GM12878 (cell line): ENCODE measurements at regions not wholly inside any gene's neighbourhood (a gene's known extent, or its start where the extent isn't known, plus 50 kb on each side); places are given as distances from the start of the nearest gene placed in this dataset.

Experiments used
- ATAC-seq: fragments of 200-7000 bp; cut with Tn5 transposase; 3 replicates; pipeline ENCODE4 v1.9.1; 2020; ENCODE audit warnings: mild to moderate bottlenecking, moderate library complexity
- BruUV-seq: library from RNA; stranded (reverse); fragments of 400-500 nt; replicated peaks from 2 replicates; lab custom pipeline; 2021; lab: Mats Ljungman, UMichigan
- CTCF ChIA-PET: fragments of 300-600 bp; sonication (Branson Sonifier 250); formaldehyde crosslinking; extraction: SDS; loops from one replicate; lab custom pipeline; 2021; ENCODE audit warnings: inconsistent platforms; lab: Yijun Ruan, JAX
- POLR2A ChIA-PET: fragments of 350-600 bp; formaldehyde crosslinking; extraction: SDS; loops from one replicate; lab custom pipeline; 2021; ENCODE audit warnings: inconsistent platforms; lab: Charles Lee
- RAD21 ChIA-PET: fragments of 300-600 bp; sonication (Branson Sonifier 250); formaldehyde crosslinking; loops from one replicate; lab custom pipeline; 2023; ENCODE audit warnings: antibody characterized with exemption; ENCODE audit not compliant: unreplicated experiment; lab: Charles Lee
- SMC1A ChIA-PET: fragments of 300-600 bp; sonication (Branson Sonifier 250); formaldehyde crosslinking; loops from one replicate; lab custom pipeline; 2023; ENCODE audit not compliant: unreplicated experiment, uncharacterized antibody; lab: Charles Lee
- DNase-seq: peaks from one replicate; pipeline ENCODE4 v3.0.0-alpha.2; 2011; ENCODE audit warnings: low read depth, low spot score
- FAIRE-seq: peaks from 3 replicates; lab custom pipeline; 2011; peaks lifted over from hg19 to GRCh38; lab: Jason Lieb, UNC
- H2AFZ ChIP-seq: 2 replicates; pipeline ENCODE4 v1.6.0; 2011; ENCODE audit warnings: low read depth, low read length, control low read depth; ENCODE audit not compliant: control insufficient read depth
- H3K27ac ChIP-seq: 2 replicates; pipeline ENCODE4 v1.5.1; 2011; ENCODE audit warnings: control low read depth; ENCODE audit not compliant: control insufficient read depth, insufficient read depth
- H3K27me3 ChIP-seq, 2 experiments: replicated peaks in 1 of 2; 2 replicates each; pipeline versions ENCODE4 v1.6.0 to v1.6.1; 2011; ENCODE audit warnings: low read length in 1 of 2; ENCODE audit not compliant: control insufficient read depth in 2 of 2, insufficient read depth in 2 of 2
- H3K36me3 ChIP-seq, 2 experiments: 2 replicates each; pipeline ENCODE4 v1.5.1; 2011; ENCODE audit warnings: low read length in 1 of 2; ENCODE audit not compliant: control insufficient read depth in 2 of 2, insufficient read depth in 2 of 2
- H3K4me1 ChIP-seq: 2 replicates; pipeline ENCODE4 v1.6.1; 2011; ENCODE audit warnings: mild to moderate bottlenecking, low read length, moderate library complexity, mixed read lengths; ENCODE audit not compliant: control insufficient read depth, insufficient read depth
- H3K4me2 ChIP-seq: 2 replicates; pipeline ENCODE4 v1.6.0; 2011; ENCODE audit warnings: control low read depth; ENCODE audit not compliant: control insufficient read depth, insufficient read depth
- H3K4me3 ChIP-seq: fragments of 200-600 bp; sonication (generic); 2 replicates; pipeline ENCODE4 v1.5.1; 2016
- H3K79me2 ChIP-seq: 2 replicates; pipeline ENCODE4 v1.6.0; 2011; ENCODE audit warnings: low read length; ENCODE audit not compliant: control insufficient read depth, insufficient read depth
- H3K9ac ChIP-seq: 2 replicates; pipeline ENCODE4 v1.8.0; 2011; ENCODE audit warnings: low read length, control low read depth, mixed read lengths; ENCODE audit not compliant: control insufficient read depth, insufficient read depth
- H3K9me3 ChIP-seq: replicated peaks from 3 replicates; pipeline ENCODE4 v1.5.1; 2011; ENCODE audit warnings: mild to moderate bottlenecking, low read length; ENCODE audit not compliant: control insufficient read depth, insufficient read depth
- H4K20me1 ChIP-seq: 2 replicates; pipeline ENCODE4 v1.6.0; 2011; ENCODE audit not compliant: control insufficient read depth, insufficient read depth
- EED ChIP-seq: sonication (generic); IDR thresholded peaks from 2 replicates; pipeline ENCODE4 v1.6.1; 2016; ENCODE audit warnings: antibody characterized with exemption, low read depth
- EGR1 ChIP-seq, 2 experiments: IDR thresholded peaks; 1 replicate in 1 of 2; 2 replicates in 1 of 2; pipeline ENCODE4 v1.6.1; 2011 to 2012; ENCODE audit warnings: low read depth in 2 of 2, low read length in 2 of 2, borderline replicate concordance in 1 of 2, mild to moderate bottlenecking in 1 of 2, moderate library complexity in 1 of 2
- GABPA ChIP-seq: IDR thresholded peaks from 2 replicates; pipeline ENCODE4 v1.6.1; 2014; ENCODE audit warnings: antibody characterized with exemption, low read depth, mild to moderate bottlenecking, inconsistent platforms
- MYB ChIP-seq: fragments of 150-350 bp; IDR thresholded peaks from 2 replicates; pipeline ENCODE4 v1.6.1; 2014; ENCODE audit warnings: mild to moderate bottlenecking, low read depth, low read length, borderline replicate concordance
- NR2C2 ChIP-seq: IDR thresholded peaks from 2 replicates; pipeline ENCODE4 v1.6.1; 2011; ENCODE audit warnings: borderline replicate concordance, low read depth; ENCODE audit not compliant: control insufficient read depth, insufficient read length
- SIN3A ChIP-seq: IDR thresholded peaks from 2 replicates; pipeline ENCODE4 v1.6.1; 2012; ENCODE audit warnings: low read depth, low read length, improper control_type of control experiment
- SP1 ChIP-seq: IDR thresholded peaks from one replicate; pipeline ENCODE4 v1.6.1; 2011; ENCODE audit warnings: low read depth, low read length
- SRF ChIP-seq, 2 experiments: IDR thresholded peaks; 2 replicates each; pipeline ENCODE4 v1.6.1; 2011; ENCODE audit warnings: low read depth in 2 of 2, low read length in 2 of 2, mild to moderate bottlenecking in 1 of 2, moderate library complexity in 1 of 2
- in situ Hi-C: fragments of 300-500 bp; cut with MboI; formaldehyde crosslinking; loops from 9 replicates; pipeline ENCODE4 v1.14.3; 2018; ENCODE audit warnings: mixed read lengths
- intact Hi-C: fragments of 100-400 bp; cut with micrococcal nuclease; formaldehyde crosslinking; loops from one replicate; pipeline ENCODE4 v1.14.2; 2022; ENCODE audit not compliant: unreplicated experiment
- TF ChIP-seq, protein P1 (sequence below): fragments of 450-650 bp; formaldehyde crosslinking; IDR thresholded peaks from 2 replicates; pipeline ENCODE4 v1.4.0; 2020; ENCODE audit warnings: mild to moderate bottlenecking, moderate library complexity
- TF ChIP-seq, protein P2 (sequence below), 3 experiments: IDR thresholded peaks in 2 of 3; conservative IDR thresholded peaks in 1 of 3; 2 replicates each; pipeline ENCODE4 v1.5.1; 2011; ENCODE audit warnings: low read depth in 3 of 3, low read length in 3 of 3, mild to moderate bottlenecking in 3 of 3, control low read depth in 2 of 3, moderate library complexity in 2 of 3, inconsistent platforms in 1 of 3, mixed read lengths in 1 of 3; ENCODE audit not compliant: control insufficient read depth in 2 of 3, insufficient read depth in 1 of 3; ENCODE audit errors: extremely low read depth in 1 of 3
- TF ChIP-seq, protein P3 (sequence below): fragments of 450-650 bp; IDR thresholded peaks from 2 replicates; pipeline ENCODE4 v1.6.1; 2017; ENCODE audit warnings: mild to moderate bottlenecking, low read depth, inconsistent platforms; ENCODE audit not compliant: poor library complexity, severe bottlenecking
- TF ChIP-seq, protein P4 (sequence below): fragments of 150-350 bp; IDR thresholded peaks from 2 replicates; pipeline ENCODE4 v1.6.1; 2016; ENCODE audit warnings: low read depth, low read length

DNA sequence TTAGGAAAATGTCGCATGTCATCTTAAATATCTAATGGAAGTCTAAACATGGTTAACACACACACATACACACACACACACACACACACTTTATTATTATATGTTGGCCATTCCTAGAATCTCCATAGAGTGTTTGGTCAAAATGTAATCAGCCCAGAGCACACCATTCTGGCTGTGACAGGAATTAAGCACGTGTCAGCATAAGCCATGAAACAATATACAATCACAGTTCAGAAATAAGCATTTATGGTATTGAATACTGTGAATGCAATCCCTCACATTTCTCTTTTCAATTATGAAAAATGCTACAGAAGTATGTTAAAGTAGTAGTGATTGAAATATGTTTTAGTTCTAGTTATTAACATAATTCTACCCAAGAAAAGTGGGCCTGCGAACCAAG lies 611.6 kb downstream of the PRELID2 start (continued):
- no peak for TF ChIP-seq EGR1 (IDR thresholded peaks at IDR 0.05; ENCODE audit: borderline replicate concordance in 1 of 2, low read depth in 2 of 2, low read length in 2 of 2)

- intact Hi-C loops: no loop called here
- FAIRE-seq: no peak
- TF ChIP-seq, protein P1, sequence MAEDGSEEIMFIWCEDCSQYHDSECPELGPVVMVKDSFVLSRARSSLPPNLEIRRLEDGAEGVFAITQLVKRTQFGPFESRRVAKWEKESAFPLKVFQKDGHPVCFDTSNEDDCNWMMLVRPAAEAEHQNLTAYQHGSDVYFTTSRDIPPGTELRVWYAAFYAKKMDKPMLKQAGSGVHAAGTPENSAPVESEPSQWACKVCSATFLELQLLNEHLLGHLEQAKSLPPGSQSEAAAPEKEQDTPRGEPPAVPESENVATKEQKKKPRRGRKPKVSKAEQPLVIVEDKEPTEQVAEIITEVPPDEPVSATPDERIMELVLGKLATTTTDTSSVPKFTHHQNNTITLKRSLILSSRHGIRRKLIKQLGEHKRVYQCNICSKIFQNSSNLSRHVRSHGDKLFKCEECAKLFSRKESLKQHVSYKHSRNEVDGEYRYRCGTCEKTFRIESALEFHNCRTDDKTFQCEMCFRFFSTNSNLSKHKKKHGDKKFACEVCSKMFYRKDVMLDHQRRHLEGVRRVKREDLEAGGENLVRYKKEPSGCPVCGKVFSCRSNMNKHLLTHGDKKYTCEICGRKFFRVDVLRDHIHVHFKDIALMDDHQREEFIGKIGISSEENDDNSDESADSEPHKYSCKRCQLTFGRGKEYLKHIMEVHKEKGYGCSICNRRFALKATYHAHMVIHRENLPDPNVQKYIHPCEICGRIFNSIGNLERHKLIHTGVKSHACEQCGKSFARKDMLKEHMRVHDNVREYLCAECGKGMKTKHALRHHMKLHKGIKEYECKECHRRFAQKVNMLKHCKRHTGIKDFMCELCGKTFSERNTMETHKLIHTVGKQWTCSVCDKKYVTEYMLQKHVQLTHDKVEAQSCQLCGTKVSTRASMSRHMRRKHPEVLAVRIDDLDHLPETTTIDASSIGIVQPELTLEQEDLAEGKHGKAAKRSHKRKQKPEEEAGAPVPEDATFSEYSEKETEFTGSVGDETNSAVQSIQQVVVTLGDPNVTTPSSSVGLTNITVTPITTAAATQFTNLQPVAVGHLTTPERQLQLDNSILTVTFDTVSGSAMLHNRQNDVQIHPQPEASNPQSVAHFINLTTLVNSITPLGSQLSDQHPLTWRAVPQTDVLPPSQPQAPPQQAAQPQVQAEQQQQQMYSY: no peak
- TF ChIP-seq SIN3A (no peak), MYB (no peak), SP1 (no peak), SRF (IDR thresholded peaks at IDR 0.05; ENCODE audit: low read depth in 2 of 2, low read length in 2 of 2) (no peak), NR2C2 (no peak), EED (no peak), GABPA (no peak)
- TF ChIP-seq, protein P2, sequence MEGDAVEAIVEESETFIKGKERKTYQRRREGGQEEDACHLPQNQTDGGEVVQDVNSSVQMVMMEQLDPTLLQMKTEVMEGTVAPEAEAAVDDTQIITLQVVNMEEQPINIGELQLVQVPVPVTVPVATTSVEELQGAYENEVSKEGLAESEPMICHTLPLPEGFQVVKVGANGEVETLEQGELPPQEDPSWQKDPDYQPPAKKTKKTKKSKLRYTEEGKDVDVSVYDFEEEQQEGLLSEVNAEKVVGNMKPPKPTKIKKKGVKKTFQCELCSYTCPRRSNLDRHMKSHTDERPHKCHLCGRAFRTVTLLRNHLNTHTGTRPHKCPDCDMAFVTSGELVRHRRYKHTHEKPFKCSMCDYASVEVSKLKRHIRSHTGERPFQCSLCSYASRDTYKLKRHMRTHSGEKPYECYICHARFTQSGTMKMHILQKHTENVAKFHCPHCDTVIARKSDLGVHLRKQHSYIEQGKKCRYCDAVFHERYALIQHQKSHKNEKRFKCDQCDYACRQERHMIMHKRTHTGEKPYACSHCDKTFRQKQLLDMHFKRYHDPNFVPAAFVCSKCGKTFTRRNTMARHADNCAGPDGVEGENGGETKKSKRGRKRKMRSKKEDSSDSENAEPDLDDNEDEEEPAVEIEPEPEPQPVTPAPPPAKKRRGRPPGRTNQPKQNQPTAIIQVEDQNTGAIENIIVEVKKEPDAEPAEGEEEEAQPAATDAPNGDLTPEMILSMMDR (IDR thresholded peaks at IDR 0.05 in 2 of 3, conservative IDR thresholded peaks at IDR 0.05 in 1 of 3; ENCODE audit: control insufficient read depth in 2 of 3, extremely low read depth in 1 of 3, insufficient read depth in 1 of 3, low read depth in 3 of 3, low read length in 3 of 3): no peak
- TF ChIP-seq, protein P3, sequence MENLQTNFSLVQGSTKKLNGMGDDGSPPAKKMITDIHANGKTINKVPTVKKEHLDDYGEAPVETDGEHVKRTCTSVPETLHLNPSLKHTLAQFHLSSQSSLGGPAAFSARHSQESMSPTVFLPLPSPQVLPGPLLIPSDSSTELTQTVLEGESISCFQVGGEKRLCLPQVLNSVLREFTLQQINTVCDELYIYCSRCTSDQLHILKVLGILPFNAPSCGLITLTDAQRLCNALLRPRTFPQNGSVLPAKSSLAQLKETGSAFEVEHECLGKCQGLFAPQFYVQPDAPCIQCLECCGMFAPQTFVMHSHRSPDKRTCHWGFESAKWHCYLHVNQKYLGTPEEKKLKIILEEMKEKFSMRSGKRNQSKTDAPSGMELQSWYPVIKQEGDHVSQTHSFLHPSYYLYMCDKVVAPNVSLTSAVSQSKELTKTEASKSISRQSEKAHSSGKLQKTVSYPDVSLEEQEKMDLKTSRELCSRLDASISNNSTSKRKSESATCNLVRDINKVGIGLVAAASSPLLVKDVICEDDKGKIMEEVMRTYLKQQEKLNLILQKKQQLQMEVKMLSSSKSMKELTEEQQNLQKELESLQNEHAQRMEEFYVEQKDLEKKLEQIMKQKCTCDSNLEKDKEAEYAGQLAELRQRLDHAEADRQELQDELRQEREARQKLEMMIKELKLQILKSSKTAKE: no peak
- TF ChIP-seq, protein P4, sequence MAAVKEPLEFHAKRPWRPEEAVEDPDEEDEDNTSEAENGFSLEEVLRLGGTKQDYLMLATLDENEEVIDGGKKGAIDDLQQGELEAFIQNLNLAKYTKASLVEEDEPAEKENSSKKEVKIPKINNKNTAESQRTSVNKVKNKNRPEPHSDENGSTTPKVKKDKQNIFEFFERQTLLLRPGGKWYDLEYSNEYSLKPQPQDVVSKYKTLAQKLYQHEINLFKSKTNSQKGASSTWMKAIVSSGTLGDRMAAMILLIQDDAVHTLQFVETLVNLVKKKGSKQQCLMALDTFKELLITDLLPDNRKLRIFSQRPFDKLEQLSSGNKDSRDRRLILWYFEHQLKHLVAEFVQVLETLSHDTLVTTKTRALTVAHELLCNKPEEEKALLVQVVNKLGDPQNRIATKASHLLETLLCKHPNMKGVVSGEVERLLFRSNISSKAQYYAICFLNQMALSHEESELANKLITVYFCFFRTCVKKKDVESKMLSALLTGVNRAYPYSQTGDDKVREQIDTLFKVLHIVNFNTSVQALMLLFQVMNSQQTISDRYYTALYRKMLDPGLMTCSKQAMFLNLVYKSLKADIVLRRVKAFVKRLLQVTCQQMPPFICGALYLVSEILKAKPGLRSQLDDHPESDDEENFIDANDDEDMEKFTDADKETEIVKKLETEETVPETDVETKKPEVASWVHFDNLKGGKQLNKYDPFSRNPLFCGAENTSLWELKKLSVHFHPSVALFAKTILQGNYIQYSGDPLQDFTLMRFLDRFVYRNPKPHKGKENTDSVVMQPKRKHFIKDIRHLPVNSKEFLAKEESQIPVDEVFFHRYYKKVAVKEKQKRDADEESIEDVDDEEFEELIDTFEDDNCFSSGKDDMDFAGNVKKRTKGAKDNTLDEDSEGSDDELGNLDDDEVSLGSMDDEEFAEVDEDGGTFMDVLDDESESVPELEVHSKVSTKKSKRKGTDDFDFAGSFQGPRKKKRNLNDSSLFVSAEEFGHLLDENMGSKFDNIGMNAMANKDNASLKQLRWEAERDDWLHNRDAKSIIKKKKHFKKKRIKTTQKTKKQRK: no peak
Observed at GRCh38 chr5:145222622-145223021, 612.5 kb downstream of the PRELID2 start.

More at GRCh38 chr5:145222622-145223021, 612.5 kb downstream of the PRELID2 start:
- Histone ChIP-seq H3K4me2 (no peak overlapping the region), H3K4me1 (no peaks in the 10 kb centered on the region), H3K9ac (no peak overlapping the region), H3K79me2 (no peaks in the 10 kb centered on the region), H3K36me3 (no peaks in the 10 kb centered on the region), H3K9me3 (no peaks in the 10 kb centered on the region), H2AFZ (no peak overlapping the region), H3K27ac (no peak overlapping the region), H3K27me3 (no peaks in the 10 kb centered on the region), H4K20me1 (no peaks in the 10 kb centered on the region), H3K4me3 (no peak overlapping the region)
- ATAC-seq (no peak), DNase-seq (no peak)
- ChIA-PET SMC1A (no interaction called here), POLR2A (no interaction called here), RAD21 (no interaction called here), CTCF (no interaction called here)
- in situ Hi-C loops: no loop called here
- no TSS peak for BruUV-seq
